ENCODE measurements at regions not wholly inside any gene's neighbourhood (a gene's known extent, or its start where the extent isn't known, plus 50 kb on each side); places are given as distances from the start of the nearest gene placed in this dataset.

- TF ChIP-seq CTCF (IDR thresholded peaks at IDR 0.05) = no peak
- TF ChIP-seq POLR2A (IDR thresholded peaks at IDR 0.05) = no peak
- no peak for TF ChIP-seq POLR2AphosphoS5 (IDR thresholded peaks at IDR 0.05)
- TF ChIP-seq EP300 (IDR thresholded peaks at IDR 0.05) = no peak
Measured at GRCh38 chr2:145079641-145080040, 559.7 kb upstream of the ZEB2 start.

Measured in suprapubic skin (tissue), 4 donors.